Lower leg skin (tissue), 3 donors: ENCODE measurements at regions not wholly inside any gene's neighbourhood (a gene's known extent, or its start where the extent isn't known, plus 50 kb on each side); places are given as distances from the start of the nearest gene placed in this dataset.

Experiments
- CTCF ChIP-seq, 3 donors: fragments of 450-650 bp; IDR thresholded peaks; one replicate each; pipeline ENCODE4 v1.5.1; 2016; ENCODE audit warnings: antibody characterized with exemption in 3 of 3, mild to moderate bottlenecking in 3 of 3, moderate library complexity in 2 of 3
- POLR2A ChIP-seq, 2 donors: fragments of 450-650 bp; IDR thresholded peaks; one replicate each; pipeline ENCODE4 v1.6.1; 2016 to 2017; ENCODE audit warnings: antibody characterized with exemption in 2 of 2, mild to moderate bottlenecking in 1 of 2, moderate library complexity in 1 of 2

GRCh38 chr22:47303161-47303890, 540.9 kb downstream of the TBC1D22A start:
- no peak for TF ChIP-seq CTCF (IDR thresholded peaks at IDR 0.05)
- no peak for TF ChIP-seq POLR2A (IDR thresholded peaks at IDR 0.05)
